Bronchial epithelial cell (primary cell): ENCODE measurements at regions not wholly inside any gene's neighbourhood (a gene's known extent, or its start where the extent isn't known, plus 50 kb on each side); places are given as distances from the start of the nearest gene placed in this dataset.

Source experiments
- DNase-seq: peaks from one replicate; pipeline ENCODE4 v3.0.0-alpha.2; 2010; ENCODE audit warnings: low read depth
- FAIRE-seq: peaks from 2 replicates; lab custom pipeline; 2011; peaks lifted over from hg19 to GRCh38; lab: Jason Lieb, UNC
- H3K27me3 ChIP-seq: 2 replicates; pipeline ENCODE4 v1.5.1; 2011; ENCODE audit warnings: low read length; ENCODE audit not compliant: control insufficient read depth, insufficient read depth
- H3K36me3 ChIP-seq: 2 replicates; pipeline ENCODE4 v1.5.1; 2011; ENCODE audit warnings: low read length; ENCODE audit not compliant: control insufficient read depth, insufficient read depth
- H3K4me3 ChIP-seq: 2 replicates; pipeline ENCODE4 v1.5.1; 2011; ENCODE audit warnings: mild to moderate bottlenecking, low read depth, low read length, control low read depth
- CTCF ChIP-seq: IDR thresholded peaks from 2 replicates; pipeline ENCODE4 v1.5.1; 2011; ENCODE audit warnings: mild to moderate bottlenecking, moderate library complexity, low read length, control low read depth, inconsistent platforms; ENCODE audit not compliant: insufficient read depth, severe bottlenecking

DNA sequence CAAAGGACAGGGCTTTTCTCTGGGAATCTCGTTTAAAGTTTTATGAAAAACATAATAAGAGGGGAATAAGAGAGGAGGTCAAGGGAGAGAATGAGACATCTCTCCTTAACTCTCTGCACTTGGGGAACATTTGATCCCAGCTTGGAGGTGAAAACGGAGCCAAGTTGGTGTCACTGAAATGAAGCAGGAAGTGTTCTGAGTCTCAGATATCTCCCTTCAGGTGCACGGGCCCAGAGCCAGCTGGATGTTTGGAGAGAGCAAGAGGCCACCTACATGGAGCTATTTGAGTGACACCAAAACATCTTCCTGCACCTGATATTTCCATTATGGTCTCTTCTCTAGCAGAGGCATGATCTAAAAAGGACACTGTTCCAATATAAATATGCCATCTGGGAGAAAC lies 85.7 kb downstream of the BLID start:
- Histone ChIP-seq H3K27me3 (no peaks in the 10 kb centered on the region), H3K4me3 (no peak overlapping the region), H3K36me3 (no peaks in the 10 kb centered on the region)
- FAIRE-seq (no peak), DNase-seq (no peak)
- TF ChIP-seq CTCF: no peak

- TF ChIP-seq CTCF: no peak
- no peak for FAIRE-seq
- DNase-seq: no peak
- H3K27me3 ChIP-seq: no peaks in the 10 kb centered on the region
- no peak overlapping the region for H3K4me3 ChIP-seq
- no peaks in the 10 kb centered on the region for H3K36me3 ChIP-seq
Observed at GRCh38 chr11:122028545-122028944, 87.5 kb downstream of the BLID start.

GRCh38 chr11:122028036-122028435 lies 88.0 kb downstream of the BLID start:
- TF ChIP-seq CTCF: no peak
- DNase-seq: no peak
- FAIRE-seq: no peak

DNA sequence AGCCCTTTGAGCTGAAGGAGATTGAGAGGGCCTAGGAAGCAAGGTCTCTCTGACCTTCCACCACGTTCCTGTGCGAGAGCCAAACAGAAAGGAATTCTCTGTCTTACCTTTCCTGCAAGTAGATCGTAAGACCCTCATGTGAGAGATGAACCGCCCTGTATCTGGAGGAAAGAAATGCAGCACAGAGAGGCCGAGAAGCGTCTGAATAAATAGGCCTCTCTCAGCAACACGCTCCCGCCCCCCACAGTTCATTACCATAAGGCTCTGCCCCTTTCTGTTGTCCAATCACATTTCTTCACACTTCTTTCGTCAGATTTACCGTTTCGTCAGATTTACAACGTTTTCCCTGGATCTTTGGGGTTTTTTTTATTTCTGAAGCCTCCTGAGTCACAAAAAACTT lies 90.3 kb downstream of the BLID start:
- no peaks in the 10 kb centered on the region for H3K27me3 ChIP-seq
- no peak for TF ChIP-seq CTCF
- no peaks in the 10 kb centered on the region for H3K36me3 ChIP-seq
- FAIRE-seq (no peak), DNase-seq (no peak)
- H3K4me3 ChIP-seq: no peak overlapping the region

More at GRCh38 chr11:122028036-122028435, 88.0 kb downstream of the BLID start:
- Histone ChIP-seq H3K36me3 (no peaks in the 10 kb centered on the region), H3K27me3 (no peaks in the 10 kb centered on the region), H3K4me3 (no peak overlapping the region)

GRCh38 chr11:122024278-122024677 lies 91.7 kb downstream of the BLID start:
- Histone ChIP-seq H3K27me3 (no peaks in the 10 kb centered on the region), H3K36me3 (no peaks in the 10 kb centered on the region), H3K4me3 (no peak overlapping the region)
- TF ChIP-seq CTCF: no peak
- DNase-seq: no peak
- FAIRE-seq: no peak

DNA sequence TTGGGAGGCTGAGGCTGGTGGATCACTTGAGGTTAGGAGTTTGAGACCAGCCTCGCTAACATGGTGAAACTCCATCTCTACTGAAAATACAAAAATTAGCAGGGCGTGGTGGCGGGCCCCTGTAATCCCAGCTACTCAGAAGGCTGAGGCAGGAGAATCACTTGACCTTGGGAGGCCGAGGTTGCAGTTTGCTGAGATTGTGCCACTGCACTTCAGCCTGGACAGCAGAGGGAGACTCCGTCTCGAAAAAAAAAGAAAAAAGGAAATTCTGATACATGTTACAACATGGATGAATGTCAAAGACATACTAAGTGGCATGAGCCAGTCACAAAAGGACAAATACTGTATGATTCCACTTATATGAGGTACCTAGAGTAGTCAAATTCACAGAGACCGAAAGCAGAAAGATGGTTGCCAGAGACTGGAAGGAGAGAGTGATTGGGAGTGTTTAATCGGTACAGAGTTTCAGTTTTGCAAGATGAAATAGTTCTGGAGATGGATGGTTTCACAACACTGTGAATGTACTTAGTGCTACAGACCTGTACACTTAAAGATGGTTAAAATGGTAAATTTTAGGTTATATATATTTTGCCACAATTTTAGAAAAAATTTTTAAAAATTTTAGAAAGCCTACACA lies 92.3 kb downstream of the BLID start:
- Histone ChIP-seq H3K4me3 (no peak overlapping the region), H3K27me3 (no peaks in the 10 kb centered on the region), H3K36me3 (no peaks in the 10 kb centered on the region)
- DNase-seq (no peak), FAIRE-seq (no peak)
- TF ChIP-seq CTCF: no peak
